ENCODE measurements at regions not wholly inside any gene's neighbourhood (a gene's known extent, or its start where the extent isn't known, plus 50 kb on each side); places are given as distances from the start of the nearest gene placed in this dataset.

GRCh38 chrX:66915893-66916292, 277.0 kb upstream of the EDA2R start:
- TF ChIP-seq CTCF (IDR thresholded peaks at IDR 0.05; ENCODE audit: low read depth, low read length, missing control alignments): no peak
- H3K4me3 ChIP-seq (replicated peaks; ENCODE audit: low read depth, low read length): no peak overlapping the region
- DNase-seq (ENCODE audit: extremely low read depth, low read depth): no peak

- no peak for TF ChIP-seq CTCF (IDR thresholded peaks at IDR 0.05; ENCODE audit: low read depth, low read length, missing control alignments)
- DNase-seq (ENCODE audit: extremely low read depth, low read depth): no peak
- no peak overlapping the region for H3K4me3 ChIP-seq (replicated peaks; ENCODE audit: low read depth, low read length)
Measured at GRCh38 chrX:66914080-66914479, 275.2 kb upstream of the EDA2R start.

- no peak for DNase-seq (ENCODE audit: extremely low read depth, low read depth)
- TF ChIP-seq CTCF (IDR thresholded peaks at IDR 0.05; ENCODE audit: low read depth, low read length, missing control alignments): no peak
- no peak overlapping the region for H3K4me3 ChIP-seq (replicated peaks; ENCODE audit: low read depth, low read length)
Measured at GRCh38 chrX:66912417-66912816, 273.5 kb upstream of the EDA2R start.

GRCh38 chrX:66902081-66902480, 263.2 kb upstream of the EDA2R start:
- no peak overlapping the region for H3K4me3 ChIP-seq (replicated peaks; ENCODE audit: low read depth, low read length)
- DNase-seq (ENCODE audit: extremely low read depth, low read depth): no peak
- TF ChIP-seq CTCF (IDR thresholded peaks at IDR 0.05; ENCODE audit: low read depth, low read length, missing control alignments): no peak

- no peak for TF ChIP-seq CTCF (IDR thresholded peaks at IDR 0.05; ENCODE audit: low read depth, low read length, missing control alignments)
- DNase-seq (ENCODE audit: extremely low read depth, low read depth): no peak
- H3K4me3 ChIP-seq (replicated peaks; ENCODE audit: low read depth, low read length): no peak overlapping the region
Measured at GRCh38 chrX:66900886-66901285, 262.0 kb upstream of the EDA2R start.

- no peak for DNase-seq (ENCODE audit: extremely low read depth, low read depth)
- no peak for TF ChIP-seq CTCF (IDR thresholded peaks at IDR 0.05; ENCODE audit: low read depth, low read length, missing control alignments)
- no peak overlapping the region for H3K4me3 ChIP-seq (replicated peaks; ENCODE audit: low read depth, low read length)
Measured at GRCh38 chrX:66892004-66892403, 253.1 kb upstream of the EDA2R start.

GRCh38 chrX:66889418-66889817, 250.5 kb upstream of the EDA2R start:
- H3K4me3 ChIP-seq (replicated peaks; ENCODE audit: low read depth, low read length): no peak overlapping the region
- no peak for DNase-seq (ENCODE audit: extremely low read depth, low read depth)
- no peak for TF ChIP-seq CTCF (IDR thresholded peaks at IDR 0.05; ENCODE audit: low read depth, low read length, missing control alignments)
